Upper lobe of left lung (tissue), 6 donors: ENCODE measurements at regions not wholly inside any gene's neighbourhood (a gene's known extent, or its start where the extent isn't known, plus 50 kb on each side); places are given as distances from the start of the nearest gene placed in this dataset.
A peak's percentile ranks its signal among the peaks of the same experiment; 100 is the strongest.

Experiments
- ATAC-seq, 2 donors: fragments of 200-7000 bp; cut with Tn5 transposase; one replicate each; pipeline ENCODE4 v1.9.1; 2022; ENCODE audit warnings: mild to moderate bottlenecking in 2 of 2, moderate library complexity in 2 of 2; ENCODE audit not compliant: low FRiP score in 2 of 2
- DNase-seq, 2 donors: peaks; one replicate each; pipeline ENCODE4 v3.0.0-alpha.2; 2019 to 2020
- H3K27ac ChIP-seq, 4 donors: fragments of 200-600 bp; sonication (generic); one replicate each; pipeline ENCODE4 v1.5.1; 2016 to 2019
- H3K27me3 ChIP-seq, 4 donors: fragments of 200-600 bp; sonication (generic); one replicate each; pipeline ENCODE4 v1.5.1; 2017 to 2019
- H3K36me3 ChIP-seq, 4 donors: fragments of 200-600 bp; sonication (generic); one replicate each; pipeline ENCODE4 v1.5.1; 2016 to 2019
- H3K4me1 ChIP-seq, 4 donors: fragments of 200-600 bp; sonication (generic); one replicate each; pipeline ENCODE4 v1.5.1; 2018 to 2019
- H3K4me3 ChIP-seq, 4 donors: fragments of 200-600 bp; sonication (generic); one replicate each; pipeline ENCODE4 v1.5.1; 2017 to 2019; ENCODE audit warnings: mild to moderate bottlenecking in 2 of 4, moderate library complexity in 1 of 4
- H3K9me3 ChIP-seq, 4 donors: fragments of 200-600 bp; sonication (generic); one replicate each; pipeline ENCODE4 v1.5.1; 2018 to 2019
- EP300 ChIP-seq, 4 donors: sonication (generic); formaldehyde crosslinking; IDR thresholded peaks; one replicate each; pipeline ENCODE4 v1.5.1; 2017; ENCODE audit warnings: antibody characterized with exemption in 4 of 4, control low read depth in 2 of 4
- POLR2A ChIP-seq, 4 donors: fragments of 450-650 bp; IDR thresholded peaks; one replicate each; pipeline ENCODE4 v1.5.1; 2016 to 2017; ENCODE audit warnings: antibody characterized with exemption in 4 of 4, mild to moderate bottlenecking in 2 of 4
- POLR2AphosphoS5 ChIP-seq, 2 donors: sonication (generic); formaldehyde crosslinking; IDR thresholded peaks; one replicate each; pipeline ENCODE4 v1.5.1; 2017; ENCODE audit warnings: antibody characterized with exemption in 2 of 2
- WGBS, 2 donors: methylation state at CpG; one replicate each; pipeline ENCODE4 v1.1.5; 2017 to 2018; 5-methylcytosine and 5-hydroxymethylcytosine counted together
- TF ChIP-seq, protein P1 (sequence below), 6 experiments: fragments of 450-650 bp in 4 of 6; fragments of 200-600 bp in 2 of 6; sonication (generic) in 2 of 6; IDR thresholded peaks; one replicate each; pipeline ENCODE4 v1.5.1; 2016 to 2019; ENCODE audit warnings: antibody characterized with exemption in 6 of 6
- donor health status: DM: no; HTN: no; CAD: no; lungs with moderate emphysema.
- donor health status: DM: no; HTN: yes; CAD: no; lungs with severe emphysema.

- ATAC-seq: no peak
- no peak overlapping the region for H3K4me3 ChIP-seq
- no peaks in the 10 kb centered on the region for H3K9me3 ChIP-seq
- H3K4me1 ChIP-seq: peaks cover 14 to 22% (median 17%) of the 10 kb centered on the region in 4 donors
- TF ChIP-seq, protein P1, sequence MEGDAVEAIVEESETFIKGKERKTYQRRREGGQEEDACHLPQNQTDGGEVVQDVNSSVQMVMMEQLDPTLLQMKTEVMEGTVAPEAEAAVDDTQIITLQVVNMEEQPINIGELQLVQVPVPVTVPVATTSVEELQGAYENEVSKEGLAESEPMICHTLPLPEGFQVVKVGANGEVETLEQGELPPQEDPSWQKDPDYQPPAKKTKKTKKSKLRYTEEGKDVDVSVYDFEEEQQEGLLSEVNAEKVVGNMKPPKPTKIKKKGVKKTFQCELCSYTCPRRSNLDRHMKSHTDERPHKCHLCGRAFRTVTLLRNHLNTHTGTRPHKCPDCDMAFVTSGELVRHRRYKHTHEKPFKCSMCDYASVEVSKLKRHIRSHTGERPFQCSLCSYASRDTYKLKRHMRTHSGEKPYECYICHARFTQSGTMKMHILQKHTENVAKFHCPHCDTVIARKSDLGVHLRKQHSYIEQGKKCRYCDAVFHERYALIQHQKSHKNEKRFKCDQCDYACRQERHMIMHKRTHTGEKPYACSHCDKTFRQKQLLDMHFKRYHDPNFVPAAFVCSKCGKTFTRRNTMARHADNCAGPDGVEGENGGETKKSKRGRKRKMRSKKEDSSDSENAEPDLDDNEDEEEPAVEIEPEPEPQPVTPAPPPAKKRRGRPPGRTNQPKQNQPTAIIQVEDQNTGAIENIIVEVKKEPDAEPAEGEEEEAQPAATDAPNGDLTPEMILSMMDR (IDR thresholded peaks at IDR 0.05): no peak
- TF ChIP-seq POLR2A (IDR thresholded peaks at IDR 0.05) (no peak), EP300 (IDR thresholded peaks at IDR 0.05) (no peak), POLR2AphosphoS5 (IDR thresholded peaks at IDR 0.05) (no peak)
- DNase-seq: no peak
- no peaks in the 10 kb centered on the region for H3K27me3 ChIP-seq
- H3K36me3 ChIP-seq: no peaks in the 10 kb centered on the region
- 81 to 87% methylated on average over 5 of the region's 5 CpGs for WGBS, 2 donors
- H3K27ac ChIP-seq: no peak overlapping the region
Observed at GRCh38 chr6:118710616-118711015, 59.2 kb upstream of the CEP85L start.

DNA sequence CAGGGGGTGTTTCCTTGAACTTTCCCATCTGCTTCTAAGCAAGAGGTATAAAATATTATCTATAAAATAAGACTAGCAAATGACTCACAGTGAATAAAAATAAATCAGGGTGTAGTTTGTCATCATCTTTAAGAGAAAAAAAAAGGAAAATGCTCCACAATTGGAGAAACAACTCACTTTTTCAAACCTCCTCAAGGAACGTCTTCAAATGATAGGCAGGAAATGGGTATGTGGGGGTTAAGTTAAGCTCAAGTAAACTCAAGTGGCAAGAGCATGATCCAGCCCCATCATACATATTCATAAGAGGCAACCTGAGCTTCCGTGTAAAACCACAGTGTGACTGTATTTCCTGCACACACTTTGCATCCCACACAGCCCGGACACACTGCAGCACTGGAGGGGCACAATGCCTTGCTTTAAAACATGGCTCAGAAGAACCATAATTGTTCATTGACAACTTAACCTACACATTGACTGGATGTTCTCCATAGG is 58.5 kb upstream of the CEP85L start:
- H3K4me1 ChIP-seq: peaks cover 14 to 24% (median 21%) of the 10 kb centered on the region in 4 donors
- WGBS, 2 donors: 12 to 13% methylated on average over 3 of the region's 3 CpGs
- ATAC-seq (peak; percentile 54 to 80), DNase-seq (peak in 1 of 2 donors; percentile 59)
- H3K36me3 ChIP-seq: no peaks in the 10 kb centered on the region
- H3K27ac ChIP-seq: peak overlapping the region; percentile 66 to 83 (median 74)
- H3K9me3 ChIP-seq: no peaks in the 10 kb centered on the region
- H3K27me3 ChIP-seq: no peaks in the 10 kb centered on the region
- TF ChIP-seq POLR2AphosphoS5 (IDR thresholded peaks at IDR 0.05) (peak; percentile 12 to 27), POLR2A (IDR thresholded peaks at IDR 0.05) (no peak)
- H3K4me3 ChIP-seq: peak overlapping the region in 3 of 4 donors; percentile 30 to 45 (median 43)

DNA sequence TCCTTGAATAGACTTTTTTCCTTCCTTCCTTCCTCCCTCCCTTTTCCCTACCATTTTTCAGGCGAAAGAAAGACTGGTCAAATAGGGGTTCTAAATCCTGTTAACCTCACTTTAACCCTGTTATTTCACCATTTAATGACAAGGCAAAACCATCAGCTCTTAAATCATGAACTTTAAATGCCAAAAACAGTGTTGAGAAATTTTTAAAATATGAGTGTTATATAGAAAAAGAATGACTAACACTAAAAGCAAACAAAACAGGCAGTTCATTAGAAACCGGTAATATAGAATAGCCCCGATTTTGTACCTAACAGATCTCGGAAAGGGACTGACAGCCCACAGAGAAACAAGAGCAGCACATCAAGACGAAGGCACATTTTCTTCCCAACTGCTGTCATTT is 57.4 kb upstream of the CEP85L start:
- no peak for ATAC-seq
- peak overlapping the region; percentile 74 to 83 (median 76) for H3K27ac ChIP-seq
- peak overlapping the region; percentile 3 to 45 (median 36) for H3K4me3 ChIP-seq
- H3K27me3 ChIP-seq: no peaks in the 10 kb centered on the region
- no peaks in the 10 kb centered on the region for H3K9me3 ChIP-seq
- 8 to 19% methylated on average over 5 of the region's 5 CpGs for WGBS, 2 donors
- TF ChIP-seq EP300 (IDR thresholded peaks at IDR 0.05) (no peak), POLR2AphosphoS5 (IDR thresholded peaks at IDR 0.05) (no peak), POLR2A (IDR thresholded peaks at IDR 0.05) (no peak)
- TF ChIP-seq, protein P1 (IDR thresholded peaks at IDR 0.05): no peak
- H3K36me3 ChIP-seq: no peaks in the 10 kb centered on the region
- DNase-seq: no peak
- H3K4me1 ChIP-seq: peaks cover 14 to 24% (median 21%) of the 10 kb centered on the region in 4 donors

GRCh38 chr6:118708055-118708454 is 56.7 kb upstream of the CEP85L start:
- 85 to 93% methylated on average over 3 of the region's 3 CpGs for WGBS, 2 donors
- no peak for DNase-seq

GRCh38 chr6:118706702-118707101 is 55.3 kb upstream of the CEP85L start:
- TF ChIP-seq EP300 (IDR thresholded peaks at IDR 0.05) (no peak), POLR2AphosphoS5 (IDR thresholded peaks at IDR 0.05) (no peak), POLR2A (IDR thresholded peaks at IDR 0.05) (no peak)
- ATAC-seq: no peak
- H3K36me3 ChIP-seq: no peaks in the 10 kb centered on the region
- 91 to 93% methylated on average over 3 of the region's 3 CpGs for WGBS, 2 donors
- no peaks in the 10 kb centered on the region for H3K27me3 ChIP-seq
- DNase-seq: no peak
- no peaks in the 10 kb centered on the region for H3K9me3 ChIP-seq
- peaks cover 14 to 24% (median 21%) of the 10 kb centered on the region in 4 donors for H3K4me1 ChIP-seq
- no peak overlapping the region for H3K4me3 ChIP-seq
- no peak overlapping the region for H3K27ac ChIP-seq

More at GRCh38 chr6:118708055-118708454, 56.7 kb upstream of the CEP85L start:
- Histone ChIP-seq H3K27me3 (no peaks in the 10 kb centered on the region), H3K4me3 (no peak overlapping the region), H3K9me3 (no peaks in the 10 kb centered on the region), H3K27ac (peak overlapping the region in 2 of 4 donors; percentile 76 to 83), H3K4me1 (peaks cover 14 to 24% (median 21%) of the 10 kb centered on the region in 4 donors), H3K36me3 (no peaks in the 10 kb centered on the region)
- no peak for TF ChIP-seq EP300 (IDR thresholded peaks at IDR 0.05)
- no peak for TF ChIP-seq POLR2AphosphoS5 (IDR thresholded peaks at IDR 0.05)
- no peak for TF ChIP-seq POLR2A (IDR thresholded peaks at IDR 0.05)
- TF ChIP-seq, protein P1 (IDR thresholded peaks at IDR 0.05): no peak
- no peak for ATAC-seq
